OCI-LY1 (cell line): ENCODE measurements at regions not wholly inside any gene's neighbourhood (a gene's known extent, or its start where the extent isn't known, plus 50 kb on each side); places are given as distances from the start of the nearest gene placed in this dataset.

Experiments
- CTCF ChIP-seq: fragments of 200-600 bp; sonication (generic), shearing (Covaris generic); IDR thresholded peaks from 2 replicates; pipeline ENCODE4 v1.5.1; 2017; ENCODE audit warnings: mild to moderate bottlenecking, antibody characterized with exemption, low read length, moderate library complexity, mixed read lengths
- EZH2 ChIP-seq: fragments of 200-600 bp; sonication (generic), shearing (Covaris generic); IDR thresholded peaks from 2 replicates; pipeline ENCODE4 v1.8.0; 2017; ENCODE audit warnings: borderline replicate concordance, mixed run types, mild to moderate bottlenecking, antibody characterized with exemption, low read length, moderate library complexity, mixed read lengths

GRCh38 chr10:4655406-4655805 is 170.6 kb upstream of the AKR1E2 start:
- TF ChIP-seq CTCF (no peak), EZH2 (no peak)
